Mesothelial cell of epicardium (in vitro differentiated cells): ENCODE measurements at regions not wholly inside any gene's neighbourhood (a gene's known extent, or its start where the extent isn't known, plus 50 kb on each side); places are given as distances from the start of the nearest gene placed in this dataset.

ENCODE experiments used
- DNase-seq, 2 experiments: peaks; one replicate each; pipeline ENCODE4 v3.0.0; 2021; ENCODE audit warnings: low spot score in 2 of 2; ENCODE audit not compliant: unreplicated experiment in 2 of 2
- H3K27ac Mint-ChIP-seq: 2 replicates; pipeline ENCODE4 v1.8.0; 2021; ENCODE audit warnings: mixed read lengths
- H3K27me3 Mint-ChIP-seq: 2 replicates; pipeline ENCODE4 v1.8.0; 2021; ENCODE audit warnings: low read depth, mixed read lengths
- H3K36me3 Mint-ChIP-seq: 2 replicates; pipeline ENCODE4 v1.8.0; 2021; ENCODE audit warnings: mixed read lengths
- H3K4me1 Mint-ChIP-seq: 2 replicates; pipeline ENCODE4 v1.8.0; 2021; ENCODE audit warnings: mixed read lengths
- H3K4me3 Mint-ChIP-seq: 2 replicates; pipeline ENCODE4 v1.8.0; 2021; ENCODE audit warnings: mild to moderate bottlenecking, moderate library complexity, mixed read lengths
- H3K9me3 Mint-ChIP-seq: 2 replicates; pipeline ENCODE4 v1.8.0; 2021; ENCODE audit warnings: mixed read lengths
- TF ChIP-seq, protein P1 (sequence below): fragments of 200-600 bp; sonication (generic); IDR thresholded peaks from one replicate; pipeline ENCODE4 v1.5.0; 2021; ENCODE audit warnings: antibody characterized with exemption; ENCODE audit not compliant: unreplicated experiment

DNA sequence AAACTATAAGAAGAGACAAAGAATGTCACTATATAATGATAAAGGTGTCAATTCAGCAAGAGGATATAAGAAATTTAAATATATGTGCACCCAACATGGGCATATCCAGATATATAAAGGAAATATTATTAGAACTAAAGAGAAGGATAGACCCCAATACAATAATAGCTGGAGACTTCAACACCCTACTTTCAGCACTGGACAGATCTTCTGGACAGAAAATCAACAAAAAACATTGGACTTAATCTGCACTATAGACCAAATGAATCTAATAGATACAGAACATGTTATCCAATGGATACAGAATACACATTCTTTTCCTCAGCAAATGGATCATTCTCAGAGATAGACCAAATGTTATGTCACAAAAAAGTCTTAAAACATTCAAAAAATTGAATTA, 327.7 kb downstream of the PPP1R2C start:
- Mint-ChIP-seq H3K4me1 (no peaks in the 10 kb centered on the region), H3K27ac (no peak overlapping the region)
- no peak for DNase-seq

DNA sequence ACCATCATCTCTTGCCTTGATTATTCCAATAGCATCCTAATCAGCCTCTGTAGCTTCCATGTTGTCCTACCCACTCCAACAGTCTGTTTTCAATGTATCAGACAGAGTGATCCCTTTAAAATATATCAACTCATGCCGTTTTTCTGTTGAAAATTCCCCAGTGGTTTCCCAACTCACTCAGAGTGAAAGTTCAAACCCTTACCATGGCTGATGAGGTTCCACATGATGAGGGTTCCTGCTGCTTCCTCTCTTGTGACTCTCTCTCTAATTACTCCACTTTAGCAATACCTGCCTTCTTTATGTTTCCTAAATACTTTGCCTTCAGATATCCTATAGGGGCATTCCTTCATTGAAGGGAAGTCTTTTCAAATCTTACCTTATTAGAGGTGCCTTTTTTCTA, 334.7 kb downstream of the PPP1R2C start:
- Mint-ChIP-seq H3K4me1 (no peaks in the 10 kb centered on the region), H3K27ac (no peak overlapping the region), H3K4me3 (no peak overlapping the region), H3K36me3 (no peaks in the 10 kb centered on the region), H3K9me3 (peaks cover 47% of the 10 kb centered on the region), H3K27me3 (no peaks in the 10 kb centered on the region)
- TF ChIP-seq, protein P1, sequence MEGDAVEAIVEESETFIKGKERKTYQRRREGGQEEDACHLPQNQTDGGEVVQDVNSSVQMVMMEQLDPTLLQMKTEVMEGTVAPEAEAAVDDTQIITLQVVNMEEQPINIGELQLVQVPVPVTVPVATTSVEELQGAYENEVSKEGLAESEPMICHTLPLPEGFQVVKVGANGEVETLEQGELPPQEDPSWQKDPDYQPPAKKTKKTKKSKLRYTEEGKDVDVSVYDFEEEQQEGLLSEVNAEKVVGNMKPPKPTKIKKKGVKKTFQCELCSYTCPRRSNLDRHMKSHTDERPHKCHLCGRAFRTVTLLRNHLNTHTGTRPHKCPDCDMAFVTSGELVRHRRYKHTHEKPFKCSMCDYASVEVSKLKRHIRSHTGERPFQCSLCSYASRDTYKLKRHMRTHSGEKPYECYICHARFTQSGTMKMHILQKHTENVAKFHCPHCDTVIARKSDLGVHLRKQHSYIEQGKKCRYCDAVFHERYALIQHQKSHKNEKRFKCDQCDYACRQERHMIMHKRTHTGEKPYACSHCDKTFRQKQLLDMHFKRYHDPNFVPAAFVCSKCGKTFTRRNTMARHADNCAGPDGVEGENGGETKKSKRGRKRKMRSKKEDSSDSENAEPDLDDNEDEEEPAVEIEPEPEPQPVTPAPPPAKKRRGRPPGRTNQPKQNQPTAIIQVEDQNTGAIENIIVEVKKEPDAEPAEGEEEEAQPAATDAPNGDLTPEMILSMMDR = no peak
- no peak for DNase-seq

More for the DNA sequence above, 327.7 kb downstream of the PPP1R2C start:
- no peak overlapping the region for H3K4me3 Mint-ChIP-seq
- H3K27me3 Mint-ChIP-seq = no peaks in the 10 kb centered on the region
- H3K9me3 Mint-ChIP-seq = peaks cover 43% of the 10 kb centered on the region
- no peaks in the 10 kb centered on the region for H3K36me3 Mint-ChIP-seq
- TF ChIP-seq, protein P1 = no peak

DNA sequence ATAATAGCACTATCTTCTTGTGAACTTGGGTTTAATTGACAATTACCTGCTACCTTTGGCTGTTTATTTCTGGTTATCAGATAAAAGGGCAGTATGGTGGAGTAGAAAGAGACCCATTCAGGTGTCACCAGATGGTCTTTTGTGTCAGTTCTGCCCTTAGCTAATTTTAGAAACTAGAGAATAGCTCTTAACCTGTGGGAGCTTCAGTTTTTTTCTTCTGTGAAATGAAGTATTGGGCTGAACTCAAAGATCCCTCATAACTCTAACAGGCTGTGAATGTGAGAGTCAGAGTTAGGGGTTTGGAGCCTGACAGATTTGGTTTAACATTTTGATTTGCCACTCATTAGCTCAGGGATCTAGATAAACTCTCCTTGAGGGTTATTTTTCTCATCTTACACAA, 335.2 kb downstream of the PPP1R2C start:
- Mint-ChIP-seq H3K27me3 (no peaks in the 10 kb centered on the region), H3K9me3 (peaks cover 52% of the 10 kb centered on the region), H3K36me3 (no peaks in the 10 kb centered on the region), H3K4me3 (no peak overlapping the region), H3K4me1 (no peaks in the 10 kb centered on the region), H3K27ac (no peak overlapping the region)
- TF ChIP-seq, protein P1 = no peak
- DNase-seq = no peak

DNA sequence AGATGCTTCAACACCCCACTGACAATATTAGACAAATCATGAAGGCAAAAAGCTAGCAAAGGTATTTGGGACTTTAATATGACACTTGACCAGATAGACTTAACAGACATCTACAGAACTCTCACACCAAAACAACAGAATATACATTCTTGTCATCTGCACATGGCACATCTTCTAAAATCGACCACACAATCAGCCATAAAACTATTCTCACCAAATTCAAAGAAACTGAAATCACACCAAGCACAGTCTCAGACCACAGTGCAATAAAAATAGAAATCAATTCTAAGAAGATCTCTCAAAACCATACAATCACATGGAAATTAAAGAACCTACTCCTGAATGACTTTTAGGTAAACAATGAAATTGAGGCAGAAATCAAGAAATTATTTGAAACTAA, 340.8 kb downstream of the PPP1R2C start:
- H3K4me3 Mint-ChIP-seq = no peak overlapping the region
- no peaks in the 10 kb centered on the region for H3K27me3 Mint-ChIP-seq
- no peak for DNase-seq
- TF ChIP-seq, protein P1 = no peak
- H3K4me1 Mint-ChIP-seq = no peaks in the 10 kb centered on the region
- H3K9me3 Mint-ChIP-seq = peaks cover 45% of the 10 kb centered on the region
- no peak overlapping the region for H3K27ac Mint-ChIP-seq
- no peaks in the 10 kb centered on the region for H3K36me3 Mint-ChIP-seq

DNA sequence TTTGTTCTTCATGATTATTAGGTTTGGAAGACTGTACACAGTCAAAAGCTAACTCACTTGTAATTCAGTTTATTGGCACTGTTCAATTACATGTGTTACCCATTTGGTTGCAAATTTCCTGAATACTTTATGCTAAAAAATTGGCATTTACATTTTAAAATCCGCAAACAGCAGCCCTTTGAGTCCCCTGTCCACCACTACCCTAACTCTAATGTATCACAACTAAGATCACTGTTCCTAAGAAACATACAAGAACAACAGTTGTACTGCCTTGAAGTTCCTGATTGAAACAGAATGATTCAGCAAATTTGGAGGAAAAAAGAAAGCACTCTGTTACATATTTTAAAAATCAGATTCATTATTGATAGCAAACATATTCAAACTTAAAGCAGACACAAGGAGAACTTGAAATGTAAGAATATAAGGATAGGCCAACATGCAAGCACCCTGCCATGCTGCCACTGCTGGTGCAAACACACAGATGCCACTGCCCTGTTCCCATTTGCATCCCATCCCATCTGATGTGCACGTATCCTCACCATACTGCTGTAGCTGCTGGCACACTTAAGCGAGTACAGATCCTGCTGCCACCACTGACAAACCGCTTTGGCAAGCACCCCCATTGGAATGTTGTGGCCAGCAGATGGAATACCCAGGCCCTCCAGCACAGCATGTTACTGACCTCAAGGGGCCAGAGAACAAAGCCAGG, 343.4 kb downstream of the PPP1R2C start:
- Mint-ChIP-seq H3K27me3 (no peaks in the 10 kb centered on the region), H3K36me3 (no peaks in the 10 kb centered on the region), H3K9me3 (peaks cover 48% of the 10 kb centered on the region), H3K4me3 (no peak overlapping the region), H3K27ac (no peak overlapping the region), H3K4me1 (no peaks in the 10 kb centered on the region)
- DNase-seq = no peak
- TF ChIP-seq, protein P1 = no peak

DNA sequence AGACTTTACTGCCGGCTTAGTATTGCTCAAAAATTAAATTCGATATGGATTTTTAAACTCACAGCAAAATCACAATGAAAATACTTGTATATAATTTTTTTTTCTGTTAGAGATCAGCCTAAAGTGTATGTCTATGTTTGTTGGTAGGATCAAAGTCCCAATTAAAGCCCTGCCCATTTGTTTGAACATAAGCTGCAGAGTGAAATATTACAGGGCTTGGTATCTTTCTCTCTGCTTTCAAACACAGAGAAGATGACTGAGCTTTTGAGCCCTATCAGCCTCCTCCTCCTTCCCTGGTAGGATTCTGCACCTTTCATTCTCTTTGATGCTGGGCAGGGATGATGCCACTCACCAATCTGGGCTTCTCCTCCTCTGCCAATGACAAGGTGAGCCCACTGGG, 345.4 kb downstream of the PPP1R2C start:
- TF ChIP-seq, protein P1 = no peak
- Mint-ChIP-seq H3K27ac (no peak overlapping the region), H3K27me3 (no peaks in the 10 kb centered on the region), H3K9me3 (peaks cover 31% of the 10 kb centered on the region), H3K4me1 (no peaks in the 10 kb centered on the region), H3K4me3 (no peak overlapping the region), H3K36me3 (no peaks in the 10 kb centered on the region)
- DNase-seq = no peak
